CD4-positive, alpha-beta T cell (primary cell): ENCODE measurements at regions not wholly inside any gene's neighbourhood (a gene's known extent, or its start where the extent isn't known, plus 50 kb on each side); places are given as distances from the start of the nearest gene placed in this dataset.

ENCODE experiments used
- ATAC-seq: fragments of 200-7000 bp; cut with Tn5 transposase; one replicate; pipeline ENCODE4 v1.10.0; 2022; ENCODE audit warnings: mild to moderate bottlenecking; ENCODE audit not compliant: poor library complexity
- CTCF ChIA-PET: fragments of 350-600 bp; sonication (Branson Sonifier 250); formaldehyde crosslinking; loops from one replicate; lab custom pipeline; 2021; ENCODE audit warnings: antibody characterized with exemption, inconsistent platforms; lab: Charles Lee
- POLR2A ChIA-PET: fragments of 350-600 bp; sonication (Branson Sonifier 250); formaldehyde crosslinking; loops from one replicate; lab custom pipeline; 2021; ENCODE audit warnings: antibody characterized with exemption, inconsistent platforms; lab: Charles Lee
- DNase-seq, 14 experiments: peaks; one replicate each; pipeline ENCODE4 v3.0.0-alpha.2; 2013 to 2020; ENCODE audit warnings: mixed read lengths in 2 of 14
- H3K27ac ChIP-seq, 2 donors: one replicate each; pipeline versions ENCODE4 v1.5.1 to v1.7.0; 2013; ENCODE audit warnings: low read length in 2 of 2, low read depth in 1 of 2, mild to moderate bottlenecking in 1 of 2
- H3K27me3 ChIP-seq, 2 experiments: 1 replicate in 1 of 2; 2 replicates in 1 of 2; pipeline versions ENCODE4 v1.6.1 to v1.7.0; 2013; ENCODE audit warnings: low read length in 2 of 2, control low read depth in 1 of 2, mild to moderate bottlenecking in 1 of 2, moderate library complexity in 1 of 2; ENCODE audit not compliant: insufficient read depth in 2 of 2, control insufficient read depth in 1 of 2
- H3K36me3 ChIP-seq: one replicate; pipeline ENCODE4 v1.6.1; 2013; ENCODE audit warnings: low read length, control low read depth; ENCODE audit not compliant: insufficient read depth
- H3K4me1 ChIP-seq: one replicate; pipeline ENCODE4 v1.6.1; 2013; ENCODE audit warnings: low read length, control low read depth; ENCODE audit not compliant: insufficient read depth
- H3K4me3 ChIP-seq: one replicate; pipeline ENCODE4 v1.5.1; 2013; ENCODE audit warnings: mild to moderate bottlenecking, low read length, moderate library complexity
- H3K9me3 ChIP-seq, 2 experiments: 1 replicate in 1 of 2; 2 replicates in 1 of 2; pipeline versions ENCODE4 v1.6.1 to v1.7.0; 2013; ENCODE audit warnings: low read length in 2 of 2, mild to moderate bottlenecking in 2 of 2, control low read depth in 1 of 2, moderate library complexity in 1 of 2; ENCODE audit not compliant: control insufficient read depth in 1 of 2, insufficient read depth in 1 of 2
- H3K27ac Mint-ChIP-seq: one replicate; pipeline ENCODE4 v1.8.0; 2020; ENCODE audit warnings: mixed read lengths
- H3K27me3 Mint-ChIP-seq: one replicate; pipeline ENCODE4 v1.8.0; 2021; ENCODE audit warnings: mixed read lengths
- H3K36me3 Mint-ChIP-seq: one replicate; pipeline ENCODE4 v1.8.0; 2021; ENCODE audit warnings: low read depth, mixed read lengths
- H3K4me1 Mint-ChIP-seq: one replicate; pipeline ENCODE4 v1.8.0; 2021; ENCODE audit warnings: low read depth, mixed read lengths
- H3K4me3 Mint-ChIP-seq: one replicate; pipeline ENCODE4 v1.8.0; 2020; ENCODE audit warnings: mild to moderate bottlenecking, mixed read lengths
- H3K9me3 Mint-ChIP-seq: one replicate; pipeline ENCODE4 v1.8.0; 2020; ENCODE audit warnings: mixed read lengths
- intact Hi-C, 2 experiments: fragments of 100-400 bp; cut with DNase I in 1 of 2; cut with micrococcal nuclease in 1 of 2; formaldehyde crosslinking; loops; one replicate each; pipeline versions ENCODE4 v1.15.1 to v1.9.0; 2023 to 2025; cut with DNase I, micrococcal nuclease
- TF ChIP-seq, protein P1 (sequence below): fragments of 200-600 bp; IDR thresholded peaks from one replicate; pipeline ENCODE4 v1.8.0; 2022; ENCODE audit warnings: antibody characterized with exemption, mild to moderate bottlenecking

DNA sequence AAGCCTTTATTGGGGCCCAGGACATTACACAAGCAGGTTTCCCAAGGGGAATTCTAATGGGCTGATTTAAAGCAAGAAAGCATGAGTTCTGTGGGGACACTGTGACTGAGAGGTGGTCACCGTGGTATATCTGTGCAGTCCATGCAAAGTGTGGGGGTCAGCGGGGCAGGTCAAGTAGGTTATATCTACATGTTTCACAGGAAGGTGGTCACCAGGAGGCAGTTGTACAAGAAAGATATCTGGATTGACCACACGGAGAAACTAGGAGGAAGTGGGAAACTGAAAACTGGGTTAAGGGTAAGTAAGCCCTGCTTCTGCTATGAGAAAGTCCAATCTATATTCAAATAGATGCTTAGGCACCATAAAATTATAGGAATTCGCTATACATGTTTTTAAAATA is 77.8 kb upstream of the CNOT2 start:
- no peaks in the 10 kb centered on the region for H3K9me3 Mint-ChIP-seq
- Histone ChIP-seq H3K36me3 (no peaks in the 10 kb centered on the region), H3K4me3 (no peak overlapping the region), H3K27ac (no peak overlapping the region), H3K9me3 (no peaks in the 10 kb centered on the region), H3K4me1 (no peaks in the 10 kb centered on the region), H3K27me3 (no peaks in the 10 kb centered on the region)
- no peak overlapping the region for H3K27ac Mint-ChIP-seq
- TF ChIP-seq, protein P1, sequence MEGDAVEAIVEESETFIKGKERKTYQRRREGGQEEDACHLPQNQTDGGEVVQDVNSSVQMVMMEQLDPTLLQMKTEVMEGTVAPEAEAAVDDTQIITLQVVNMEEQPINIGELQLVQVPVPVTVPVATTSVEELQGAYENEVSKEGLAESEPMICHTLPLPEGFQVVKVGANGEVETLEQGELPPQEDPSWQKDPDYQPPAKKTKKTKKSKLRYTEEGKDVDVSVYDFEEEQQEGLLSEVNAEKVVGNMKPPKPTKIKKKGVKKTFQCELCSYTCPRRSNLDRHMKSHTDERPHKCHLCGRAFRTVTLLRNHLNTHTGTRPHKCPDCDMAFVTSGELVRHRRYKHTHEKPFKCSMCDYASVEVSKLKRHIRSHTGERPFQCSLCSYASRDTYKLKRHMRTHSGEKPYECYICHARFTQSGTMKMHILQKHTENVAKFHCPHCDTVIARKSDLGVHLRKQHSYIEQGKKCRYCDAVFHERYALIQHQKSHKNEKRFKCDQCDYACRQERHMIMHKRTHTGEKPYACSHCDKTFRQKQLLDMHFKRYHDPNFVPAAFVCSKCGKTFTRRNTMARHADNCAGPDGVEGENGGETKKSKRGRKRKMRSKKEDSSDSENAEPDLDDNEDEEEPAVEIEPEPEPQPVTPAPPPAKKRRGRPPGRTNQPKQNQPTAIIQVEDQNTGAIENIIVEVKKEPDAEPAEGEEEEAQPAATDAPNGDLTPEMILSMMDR, result no peak
- H3K27me3 Mint-ChIP-seq, result no peaks in the 10 kb centered on the region
- no peaks in the 10 kb centered on the region for H3K36me3 Mint-ChIP-seq
- intact Hi-C loops, result no loop called here
- POLR2A ChIA-PET, result no interaction called here
- H3K4me3 Mint-ChIP-seq, result no peak overlapping the region
- DNase-seq, result no peak
- CTCF ChIA-PET, result no interaction called here
- H3K4me1 Mint-ChIP-seq, result peaks cover 5% of the 10 kb centered on the region
- no peak for ATAC-seq

GRCh38 chr12:70176290-70176689 is 66.9 kb upstream of the CNOT2 start:
- ATAC-seq (no peak), DNase-seq (no peak)
- H3K27me3 Mint-ChIP-seq, result peaks cover 7% of the 10 kb centered on the region
- H3K9me3 Mint-ChIP-seq, result peaks cover 2% of the 10 kb centered on the region
- no peaks in the 10 kb centered on the region for H3K27me3 ChIP-seq
- CTCF ChIA-PET, result no interaction called here
- H3K4me3 ChIP-seq, result no peak overlapping the region
- intact Hi-C loops, result no loop called here
- no peaks in the 10 kb centered on the region for H3K4me1 Mint-ChIP-seq
- no peaks in the 10 kb centered on the region for H3K36me3 ChIP-seq
- no peak overlapping the region for H3K4me3 Mint-ChIP-seq
- TF ChIP-seq, protein P1, result no peak
- no peak overlapping the region for H3K27ac ChIP-seq
- no peaks in the 10 kb centered on the region for H3K36me3 Mint-ChIP-seq
- POLR2A ChIA-PET, result no interaction called here
- H3K4me1 ChIP-seq, result no peaks in the 10 kb centered on the region
- H3K27ac Mint-ChIP-seq, result no peak overlapping the region
- no peaks in the 10 kb centered on the region for H3K9me3 ChIP-seq

- intact Hi-C loops, result no loop called here
- H3K27ac ChIP-seq, result no peak overlapping the region
- Mint-ChIP-seq H3K27ac (no peak overlapping the region), H3K9me3 (peaks cover 2% of the 10 kb centered on the region), H3K36me3 (no peaks in the 10 kb centered on the region), H3K27me3 (peaks cover 10% of the 10 kb centered on the region), H3K4me3 (no peak overlapping the region), H3K4me1 (no peaks in the 10 kb centered on the region)
- H3K27me3 ChIP-seq, result no peaks in the 10 kb centered on the region
- TF ChIP-seq, protein P1, result no peak
- no peaks in the 10 kb centered on the region for H3K36me3 ChIP-seq
- no peaks in the 10 kb centered on the region for H3K9me3 ChIP-seq
- ATAC-seq (no peak), DNase-seq (no peak)
- no peaks in the 10 kb centered on the region for H3K4me1 ChIP-seq
- H3K4me3 ChIP-seq, result no peak overlapping the region
- ChIA-PET POLR2A (no interaction called here), CTCF (no interaction called here)
Measured at GRCh38 chr12:70177631-70178030, 65.6 kb upstream of the CNOT2 start.
